Activated T-cell treated with anti-CD3 and anti-CD28 coated beads, Interleukin-2, amount 50 U/mL, for 4 hours (primary cell): ENCODE measurements at regions not wholly inside any gene's neighbourhood (a gene's known extent, or its start where the extent isn't known, plus 50 kb on each side); places are given as distances from the start of the nearest gene placed in this dataset.

Experiments used
- ATAC-seq, 2 donors: fragments of 200-7000 bp; cut with Tn5 transposase; one replicate each; pipeline ENCODE4 v1.10.0; 2021
- DNase-seq: peaks from one replicate; pipeline ENCODE4 v3.0.0-alpha.2; 2020
- H3K27me3 Mint-ChIP-seq: one replicate; pipeline ENCODE4 v1.8.0; 2021; ENCODE audit warnings: low read depth, mixed read lengths
- H3K36me3 Mint-ChIP-seq: one replicate; pipeline ENCODE4 v1.8.0; 2022; ENCODE audit warnings: mixed read lengths; ENCODE audit not compliant: insufficient read depth
- H3K4me1 Mint-ChIP-seq: one replicate; pipeline ENCODE4 v1.8.0; 2021; ENCODE audit warnings: low read depth, mixed read lengths
- H3K4me3 Mint-ChIP-seq: one replicate; pipeline ENCODE4 v1.8.0; 2021; ENCODE audit warnings: mild to moderate bottlenecking, moderate library complexity, mixed read lengths
- H3K9me3 Mint-ChIP-seq: one replicate; pipeline ENCODE4 v1.8.0; 2021; ENCODE audit warnings: mixed read lengths

DNA sequence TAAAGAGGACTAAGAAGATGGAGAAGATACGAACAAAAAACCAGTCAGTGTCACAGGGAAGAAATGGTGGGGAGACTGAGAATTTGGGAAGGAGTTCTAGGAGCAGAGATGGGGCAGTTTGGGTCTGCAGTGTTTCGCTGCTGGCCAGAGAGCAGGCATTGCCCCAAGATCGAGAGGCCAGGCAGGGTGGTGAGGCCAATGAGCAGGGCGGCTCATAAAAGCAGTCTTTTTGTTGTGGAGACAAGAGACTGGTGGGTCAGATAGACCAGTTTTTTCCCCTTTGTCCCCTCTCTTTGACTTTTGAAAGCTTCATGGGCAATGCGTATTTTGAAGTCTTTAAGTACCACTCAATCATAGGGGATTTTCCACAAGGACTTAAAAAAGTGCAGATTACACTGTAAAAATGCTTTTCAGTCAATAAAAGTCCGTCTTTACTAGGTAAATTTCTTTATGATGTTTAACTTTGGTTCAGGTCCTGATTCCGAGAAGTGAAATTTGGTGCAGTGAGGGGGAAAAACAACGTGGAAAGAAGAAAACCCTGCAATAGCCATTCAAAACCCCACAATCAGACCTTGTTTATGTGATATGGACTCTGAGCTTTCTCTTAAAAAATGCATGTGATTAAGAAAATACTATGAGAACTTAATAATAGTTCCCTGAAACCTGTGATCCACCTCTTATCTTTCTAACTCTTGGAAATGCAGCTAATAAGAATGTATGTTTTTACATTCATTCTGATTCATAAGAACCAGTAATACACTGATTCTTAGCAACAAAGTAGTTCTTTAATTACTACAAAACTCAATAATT lies 338.9 kb downstream of the KLF5 start:
- no peaks in the 10 kb centered on the region for H3K36me3 Mint-ChIP-seq
- H3K4me3 Mint-ChIP-seq = no peak overlapping the region
- no peaks in the 10 kb centered on the region for H3K9me3 Mint-ChIP-seq
- DNase-seq (no peak), ATAC-seq (no peak)
- H3K4me1 Mint-ChIP-seq = no peaks in the 10 kb centered on the region
- H3K27me3 Mint-ChIP-seq = no peaks in the 10 kb centered on the region

DNA sequence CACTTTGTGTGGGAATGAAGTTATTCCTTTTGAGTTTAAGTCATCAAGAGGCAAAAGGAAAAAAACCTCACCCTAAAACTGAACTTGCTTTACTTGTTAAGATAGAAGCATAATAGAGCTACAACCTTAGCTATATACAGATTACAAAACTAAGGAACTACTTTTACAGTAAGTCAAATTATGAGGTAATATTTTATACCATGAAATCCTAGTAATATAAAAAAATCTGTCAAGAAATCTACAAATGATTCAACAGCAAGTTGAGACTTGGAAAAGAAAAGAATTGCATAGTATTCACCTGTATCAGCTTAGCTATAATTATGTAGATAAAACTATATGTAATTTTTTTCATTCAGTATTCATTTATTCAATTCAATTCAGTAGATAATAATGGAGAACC lies 335.3 kb downstream of the KLF5 start:
- H3K27me3 Mint-ChIP-seq = no peaks in the 10 kb centered on the region
- H3K4me1 Mint-ChIP-seq = no peaks in the 10 kb centered on the region
- no peak for DNase-seq
- no peaks in the 10 kb centered on the region for H3K36me3 Mint-ChIP-seq
- H3K9me3 Mint-ChIP-seq = peaks cover 7% of the 10 kb centered on the region
- no peak for ATAC-seq
- H3K4me3 Mint-ChIP-seq = no peak overlapping the region

DNA sequence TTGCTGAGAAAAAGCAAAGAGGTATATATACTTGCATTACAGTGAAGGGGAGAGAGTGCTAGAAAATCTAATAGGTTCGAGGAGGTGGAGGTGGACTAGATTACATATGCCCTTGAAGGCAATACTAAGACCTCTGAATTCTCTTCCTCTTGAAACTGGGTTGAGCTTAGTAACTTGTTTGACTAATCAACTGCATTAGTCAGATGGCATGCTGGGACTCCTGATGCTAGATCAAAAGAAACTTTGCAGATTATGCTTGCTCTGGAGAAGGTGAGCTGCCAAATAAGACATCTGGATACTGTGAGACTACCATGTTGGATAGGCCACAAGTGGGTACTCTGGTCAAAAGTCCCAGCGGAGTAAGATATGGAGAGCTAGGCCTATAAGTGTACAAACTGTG lies 331.3 kb downstream of the KLF5 start:
- DNase-seq (no peak), ATAC-seq (no peak)
- H3K27me3 Mint-ChIP-seq = no peaks in the 10 kb centered on the region
- H3K9me3 Mint-ChIP-seq = peaks cover 7% of the 10 kb centered on the region
- H3K4me1 Mint-ChIP-seq = no peaks in the 10 kb centered on the region
- H3K4me3 Mint-ChIP-seq = no peak overlapping the region
- no peaks in the 10 kb centered on the region for H3K36me3 Mint-ChIP-seq

DNA sequence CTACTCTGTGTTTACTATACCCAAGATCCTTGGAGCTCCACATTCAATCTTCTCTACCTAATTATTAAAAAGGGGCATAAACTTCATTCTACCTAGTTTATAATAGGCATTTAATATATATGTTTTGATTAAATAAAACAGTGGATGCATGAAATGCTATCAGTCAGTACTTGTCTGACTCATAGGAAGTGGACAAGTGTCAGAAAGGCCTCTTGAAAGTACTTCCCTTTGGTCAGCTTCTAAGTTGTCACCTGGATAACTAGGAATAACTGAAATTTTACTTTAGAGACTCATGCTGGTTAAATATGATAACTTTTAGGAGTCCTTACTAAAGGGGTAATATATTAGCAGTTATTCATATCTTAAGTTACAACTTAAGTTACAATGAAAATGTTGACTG lies 329.8 kb downstream of the KLF5 start:
- no peaks in the 10 kb centered on the region for H3K36me3 Mint-ChIP-seq
- H3K9me3 Mint-ChIP-seq = peaks cover 7% of the 10 kb centered on the region
- H3K4me1 Mint-ChIP-seq = no peaks in the 10 kb centered on the region
- no peak for DNase-seq
- H3K4me3 Mint-ChIP-seq = no peak overlapping the region
- no peak for ATAC-seq
- H3K27me3 Mint-ChIP-seq = peaks cover 4% of the 10 kb centered on the region

DNA sequence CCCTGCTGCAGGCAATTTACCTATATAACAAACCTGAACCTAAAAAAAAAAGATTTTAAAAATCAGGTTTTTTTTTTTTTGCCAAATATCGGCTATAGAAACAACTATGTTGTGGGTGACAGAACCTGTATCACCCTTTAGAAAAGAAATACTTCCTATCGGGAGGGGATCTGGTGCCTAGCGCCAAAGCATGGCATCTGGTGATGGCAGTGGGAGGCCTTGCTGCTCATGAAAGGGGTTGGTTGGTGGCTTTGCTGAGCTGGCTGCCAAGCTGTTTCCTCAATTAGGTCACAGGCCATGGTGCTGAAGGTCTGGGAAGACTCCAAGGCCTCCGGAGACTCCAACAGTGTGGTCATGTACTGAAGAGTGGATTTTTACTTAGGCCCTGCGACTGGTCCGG lies 328.5 kb downstream of the KLF5 start:
- Mint-ChIP-seq H3K4me3 (no peak overlapping the region), H3K4me1 (no peaks in the 10 kb centered on the region), H3K36me3 (no peaks in the 10 kb centered on the region), H3K27me3 (peaks cover 6% of the 10 kb centered on the region), H3K9me3 (peaks cover 7% of the 10 kb centered on the region)
- DNase-seq = no peak
- no peak for ATAC-seq

DNA sequence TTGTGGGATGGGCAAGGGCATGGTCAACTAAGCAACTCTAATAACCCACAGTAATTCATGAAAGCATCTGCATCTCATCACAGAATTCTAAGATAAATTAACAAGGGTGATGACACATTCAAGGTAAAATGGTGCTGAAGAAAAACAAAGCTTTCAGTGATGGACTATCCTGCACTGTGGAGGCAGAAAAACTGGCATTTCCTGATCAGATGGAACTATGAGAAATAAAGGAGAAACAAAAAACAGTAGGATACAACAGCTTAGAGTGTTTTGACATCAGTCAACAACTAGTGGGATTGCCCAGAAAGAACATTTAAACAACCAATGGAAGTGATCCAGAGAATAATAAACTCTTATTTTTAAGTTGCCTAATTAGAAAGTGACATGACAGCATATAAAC lies 327.0 kb downstream of the KLF5 start:
- no peak for ATAC-seq
- Mint-ChIP-seq H3K36me3 (no peaks in the 10 kb centered on the region), H3K9me3 (peaks cover 7% of the 10 kb centered on the region), H3K4me1 (no peaks in the 10 kb centered on the region), H3K27me3 (peaks cover 6% of the 10 kb centered on the region), H3K4me3 (no peak overlapping the region)
- DNase-seq = no peak

DNA sequence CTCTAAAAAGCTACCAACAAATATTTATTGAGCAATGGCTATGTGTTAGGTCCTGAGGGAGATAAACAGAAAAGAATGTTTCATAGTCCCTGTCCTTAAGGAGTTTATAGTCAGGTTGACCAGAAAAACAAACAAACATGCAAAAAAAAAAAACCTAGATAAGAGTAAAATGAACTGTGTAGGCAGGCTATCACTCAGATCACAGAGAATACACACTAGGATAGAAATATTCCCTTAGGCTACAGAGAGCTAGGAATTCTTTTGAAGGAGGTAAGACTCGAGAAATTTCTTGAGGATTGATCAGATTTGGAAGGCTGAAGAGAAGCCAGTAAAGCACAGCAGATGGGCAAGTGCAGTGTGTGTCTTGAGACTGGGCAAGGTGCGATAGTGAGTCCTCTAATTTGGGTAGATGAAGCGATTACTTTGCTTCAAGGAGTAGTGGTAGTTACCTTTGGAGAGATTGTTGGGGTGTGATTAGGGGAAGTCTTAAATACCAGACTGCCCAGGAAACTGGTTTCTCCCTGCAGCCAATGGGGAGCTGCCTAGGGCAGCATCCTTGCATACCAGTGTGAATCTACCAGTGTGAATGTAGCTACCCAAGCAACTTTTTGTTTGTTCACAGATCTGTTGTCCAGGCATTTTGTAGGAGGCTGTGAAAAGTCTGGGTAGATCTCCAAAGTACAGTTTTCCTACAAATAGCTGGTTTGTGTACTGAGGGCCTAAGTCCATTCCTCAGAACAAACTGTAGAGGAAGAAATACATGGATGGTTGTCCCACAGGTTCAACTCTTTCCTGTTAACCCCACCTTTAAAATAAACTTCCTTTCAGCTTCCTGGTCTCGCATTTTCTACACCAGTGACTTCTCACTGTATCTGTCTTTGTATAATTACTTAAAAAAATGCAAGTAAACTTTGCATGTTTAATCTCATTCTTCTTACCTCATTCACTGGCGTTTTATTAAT lies 314.1 kb downstream of the KLF5 start:
- ATAC-seq (no peak), DNase-seq (no peak)
- Mint-ChIP-seq H3K9me3 (no peaks in the 10 kb centered on the region), H3K27me3 (peaks cover 3% of the 10 kb centered on the region), H3K4me1 (no peaks in the 10 kb centered on the region), H3K36me3 (no peaks in the 10 kb centered on the region), H3K4me3 (no peak overlapping the region)

DNA sequence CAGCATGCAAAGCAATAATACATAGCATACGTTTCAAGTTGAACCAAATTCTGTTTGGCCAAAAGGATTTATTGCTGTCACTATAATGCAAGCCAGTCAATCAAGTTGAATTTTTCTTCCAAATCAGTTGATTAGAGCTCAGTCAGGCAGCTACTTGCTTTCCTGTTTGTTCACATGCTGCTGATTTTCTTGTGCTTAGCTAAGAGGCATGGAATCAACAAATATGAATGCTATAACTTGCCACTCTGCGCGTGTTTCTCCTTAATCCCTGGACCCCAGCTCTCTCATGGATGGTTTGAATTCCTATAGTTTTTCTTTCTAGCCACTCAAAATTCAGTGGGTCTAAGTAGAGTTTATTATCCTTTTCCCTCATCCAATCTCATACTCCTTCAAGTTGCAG lies 311.3 kb downstream of the KLF5 start:
- Mint-ChIP-seq H3K4me3 (no peak overlapping the region), H3K36me3 (no peaks in the 10 kb centered on the region), H3K4me1 (no peaks in the 10 kb centered on the region), H3K27me3 (peaks cover 3% of the 10 kb centered on the region), H3K9me3 (no peaks in the 10 kb centered on the region)
- DNase-seq = no peak
- ATAC-seq = no peak

DNA sequence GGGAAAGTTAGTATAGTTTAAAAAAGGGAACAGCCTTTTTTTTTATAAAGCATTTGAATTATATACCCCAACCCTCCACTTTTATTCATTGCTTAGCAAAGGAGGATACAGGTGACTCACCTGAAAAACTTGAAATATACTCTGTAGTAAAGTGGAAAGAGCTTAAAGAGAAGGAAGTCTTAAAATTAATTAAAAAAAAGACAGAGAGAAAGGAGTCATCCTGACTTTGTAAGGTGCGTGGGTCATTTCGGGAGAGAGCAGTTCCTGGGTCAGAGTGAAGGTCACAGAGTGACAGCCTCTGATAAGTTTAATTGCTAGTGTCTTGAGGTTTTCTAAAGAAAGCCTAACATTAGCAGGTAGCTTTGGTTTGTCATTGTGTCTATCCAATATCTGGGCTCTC lies 310.3 kb downstream of the KLF5 start:
- no peaks in the 10 kb centered on the region for H3K4me1 Mint-ChIP-seq
- H3K36me3 Mint-ChIP-seq = no peaks in the 10 kb centered on the region
- H3K4me3 Mint-ChIP-seq = no peak overlapping the region
- ATAC-seq (no peak), DNase-seq (no peak)
- peaks cover 3% of the 10 kb centered on the region for H3K27me3 Mint-ChIP-seq
- no peaks in the 10 kb centered on the region for H3K9me3 Mint-ChIP-seq

DNA sequence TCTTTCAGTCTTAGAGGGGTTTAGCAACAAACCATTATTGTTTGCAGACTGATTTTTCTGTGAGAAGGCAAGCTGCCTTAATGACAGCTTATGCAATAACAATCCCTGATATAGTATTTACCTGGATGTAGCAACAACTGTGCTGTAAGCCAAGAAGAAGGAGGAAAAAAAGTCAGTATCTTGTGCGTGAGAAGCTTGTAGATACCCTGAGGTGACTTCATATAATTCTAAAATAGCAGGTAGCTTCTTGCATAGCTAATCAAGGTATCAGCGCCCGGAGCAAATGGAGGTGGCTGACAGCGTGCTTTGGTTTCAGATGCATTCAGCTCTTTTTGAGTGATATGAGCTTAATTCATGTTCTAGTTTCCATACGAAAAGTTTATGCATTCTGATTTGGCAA lies 309.8 kb downstream of the KLF5 start:
- H3K9me3 Mint-ChIP-seq = no peaks in the 10 kb centered on the region
- H3K4me1 Mint-ChIP-seq = no peaks in the 10 kb centered on the region
- H3K4me3 Mint-ChIP-seq = no peak overlapping the region
- ATAC-seq (no peak), DNase-seq (no peak)
- H3K36me3 Mint-ChIP-seq = no peaks in the 10 kb centered on the region
- H3K27me3 Mint-ChIP-seq = peaks cover 3% of the 10 kb centered on the region

DNA sequence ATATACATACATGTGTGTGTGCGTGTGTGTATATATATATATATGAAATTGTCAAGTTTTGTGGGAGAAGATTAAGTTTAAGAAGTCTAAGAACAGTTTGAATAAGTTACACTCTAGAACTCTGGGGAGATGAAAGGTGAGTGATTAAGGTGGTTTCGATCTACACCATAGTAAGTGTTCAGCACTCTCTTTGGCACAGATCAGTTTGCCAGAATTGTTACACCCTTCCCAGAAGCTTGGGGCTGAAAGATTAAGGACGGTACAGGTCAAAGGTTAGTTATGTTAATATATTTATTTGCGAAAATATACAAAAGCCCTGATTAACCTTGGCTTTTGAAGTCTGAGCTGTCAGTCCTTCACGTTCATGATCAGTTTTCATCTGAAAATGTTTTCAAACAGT lies 309.1 kb downstream of the KLF5 start:
- no peaks in the 10 kb centered on the region for H3K9me3 Mint-ChIP-seq
- no peak for DNase-seq
- no peak overlapping the region for H3K4me3 Mint-ChIP-seq
- H3K27me3 Mint-ChIP-seq = peaks cover 3% of the 10 kb centered on the region
- no peaks in the 10 kb centered on the region for H3K4me1 Mint-ChIP-seq
- no peak for ATAC-seq
- H3K36me3 Mint-ChIP-seq = no peaks in the 10 kb centered on the region

DNA sequence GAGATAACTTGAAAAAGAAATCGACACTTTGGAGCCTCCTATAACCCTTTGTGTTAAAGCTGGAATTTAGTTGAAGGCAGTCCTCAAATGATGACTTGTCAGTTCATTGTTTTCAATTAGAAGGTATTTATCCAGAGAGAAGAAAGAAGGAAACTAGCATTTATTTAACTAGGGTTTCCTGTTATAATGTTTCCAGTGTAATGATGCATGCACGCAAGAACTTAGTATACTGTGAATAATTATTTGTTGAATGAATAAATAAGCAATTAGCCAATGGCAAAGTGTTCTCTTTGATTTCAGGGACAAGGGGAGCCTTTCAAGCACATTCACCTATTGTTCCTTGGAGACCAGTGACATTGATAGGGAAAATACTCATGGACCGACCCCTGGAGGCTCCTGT lies 307.4 kb downstream of the KLF5 start:
- Mint-ChIP-seq H3K27me3 (no peaks in the 10 kb centered on the region), H3K36me3 (no peaks in the 10 kb centered on the region), H3K9me3 (no peaks in the 10 kb centered on the region), H3K4me3 (no peak overlapping the region), H3K4me1 (no peaks in the 10 kb centered on the region)
- ATAC-seq = no peak
- no peak for DNase-seq

DNA sequence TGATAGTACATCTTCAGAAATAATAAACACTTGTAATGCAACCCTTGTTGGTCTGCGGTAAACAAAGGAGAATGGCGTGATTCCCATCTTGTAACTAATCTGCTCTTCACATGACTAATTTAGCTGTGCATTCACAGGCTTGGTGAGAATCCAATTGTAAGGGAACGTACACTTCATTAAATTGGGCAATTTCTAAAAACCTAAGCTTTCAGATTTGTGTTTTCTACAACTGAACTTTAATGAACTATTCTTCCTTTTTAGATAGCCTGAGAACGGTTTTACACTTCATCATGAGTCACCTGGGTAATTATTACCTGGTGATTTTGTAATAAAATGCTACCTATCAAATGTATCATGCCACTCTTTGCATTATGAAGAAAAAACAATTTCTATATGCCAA lies 306.9 kb downstream of the KLF5 start:
- ATAC-seq (no peak), DNase-seq (no peak)
- Mint-ChIP-seq H3K27me3 (no peaks in the 10 kb centered on the region), H3K4me1 (no peaks in the 10 kb centered on the region), H3K4me3 (no peak overlapping the region), H3K36me3 (no peaks in the 10 kb centered on the region), H3K9me3 (no peaks in the 10 kb centered on the region)

DNA sequence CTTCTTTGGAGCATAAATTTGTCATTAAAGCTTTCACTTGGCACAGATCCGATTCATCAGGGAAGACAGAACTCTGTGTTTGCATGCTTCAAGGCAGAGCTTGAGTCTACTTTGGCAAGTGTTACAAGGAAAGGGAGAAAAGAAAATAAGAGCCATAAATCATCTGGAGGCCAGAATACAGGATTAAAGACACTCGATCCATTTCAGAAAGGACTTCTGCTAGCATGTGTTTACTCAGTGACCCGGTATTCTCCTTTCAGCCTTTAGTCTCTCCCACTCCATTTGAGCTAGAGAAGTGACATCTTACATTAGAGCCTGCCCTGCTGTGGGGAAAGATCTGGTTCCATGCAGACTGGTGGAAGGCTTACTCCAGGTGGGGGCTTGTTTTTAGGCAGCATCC lies 306.4 kb downstream of the KLF5 start:
- no peak for DNase-seq
- Mint-ChIP-seq H3K9me3 (no peaks in the 10 kb centered on the region), H3K36me3 (no peaks in the 10 kb centered on the region), H3K4me1 (no peaks in the 10 kb centered on the region), H3K27me3 (no peaks in the 10 kb centered on the region), H3K4me3 (no peak overlapping the region)
- ATAC-seq = no peak

DNA sequence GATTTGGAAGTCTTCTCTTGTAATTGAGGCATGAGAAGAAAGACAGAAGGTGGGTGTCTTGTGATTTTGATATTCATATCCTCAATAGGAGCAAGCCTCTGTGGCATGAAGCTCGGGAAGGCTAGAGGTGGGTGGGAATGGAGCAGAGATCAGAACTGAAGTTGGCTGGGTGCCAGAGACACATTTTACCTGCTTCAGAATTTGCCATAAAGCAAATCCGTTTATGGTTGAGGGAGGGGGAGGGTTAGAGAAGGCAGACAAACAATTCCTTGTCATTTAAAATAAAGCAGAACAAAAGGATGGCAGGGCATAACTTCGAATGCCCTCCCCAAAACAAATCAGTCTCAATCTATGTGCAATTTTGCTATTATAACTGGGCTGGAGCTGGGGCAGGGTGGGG lies 305.9 kb downstream of the KLF5 start:
- no peaks in the 10 kb centered on the region for H3K9me3 Mint-ChIP-seq
- no peaks in the 10 kb centered on the region for H3K36me3 Mint-ChIP-seq
- H3K27me3 Mint-ChIP-seq = no peaks in the 10 kb centered on the region
- no peak overlapping the region for H3K4me3 Mint-ChIP-seq
- DNase-seq = no peak
- no peaks in the 10 kb centered on the region for H3K4me1 Mint-ChIP-seq
- no peak for ATAC-seq
